Stimulated activated naive CD4-positive, alpha-beta T cell (primary cell): ENCODE measurements at regions not wholly inside any gene's neighbourhood (a gene's known extent, or its start where the extent isn't known, plus 50 kb on each side); places are given as distances from the start of the nearest gene placed in this dataset.
"Not testable (repeated sequence)": the region's sequence is repeated elsewhere in the genome, so short reads cannot be mapped to it uniquely, and the experiment has no call there.

Experiments
- DNase-seq, 6 experiments: peaks; one replicate each; lab custom pipeline; 2025; lab: John Stamatoyannopoulos, UW

DNA sequence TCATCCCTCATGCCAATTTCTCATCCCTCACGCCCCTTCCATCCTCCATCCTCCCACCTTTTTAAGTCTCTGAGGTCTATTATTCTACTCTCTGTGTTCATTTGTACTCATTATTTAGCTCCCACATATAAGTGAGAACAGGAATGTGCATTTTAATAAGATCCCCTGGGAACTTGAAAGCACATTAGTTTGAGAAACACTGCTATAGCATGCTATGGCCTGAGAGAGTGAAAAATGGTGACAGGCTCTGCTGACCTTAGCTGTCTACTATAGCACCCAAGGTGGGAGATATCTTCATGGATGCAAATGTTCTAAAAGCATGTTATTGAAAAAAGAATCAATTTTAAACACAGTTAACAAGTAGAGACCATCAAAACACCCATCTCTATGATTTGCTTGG, 712.0 kb downstream of the TFAP2A start:
- no peak for DNase-seq

DNA sequence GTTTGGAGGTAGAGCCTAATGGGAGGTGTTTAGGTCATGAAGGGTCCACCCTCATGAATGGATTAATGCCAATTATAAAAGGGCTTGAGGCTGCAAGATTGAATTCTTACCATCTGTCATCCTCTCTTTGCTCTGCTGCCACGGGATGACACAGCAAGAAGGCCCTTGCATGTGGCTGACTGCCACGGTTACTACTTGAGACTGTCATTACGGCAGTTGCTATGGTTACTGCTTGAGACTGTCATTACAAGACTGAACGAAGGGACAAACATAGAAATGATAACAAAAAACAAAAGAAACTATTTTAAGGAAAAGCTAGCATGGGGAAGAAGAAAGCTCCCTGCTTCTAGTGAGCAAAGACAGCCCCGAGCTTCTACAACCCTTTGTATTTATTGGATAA, 715.0 kb downstream of the TFAP2A start:
- no peak for DNase-seq

DNA sequence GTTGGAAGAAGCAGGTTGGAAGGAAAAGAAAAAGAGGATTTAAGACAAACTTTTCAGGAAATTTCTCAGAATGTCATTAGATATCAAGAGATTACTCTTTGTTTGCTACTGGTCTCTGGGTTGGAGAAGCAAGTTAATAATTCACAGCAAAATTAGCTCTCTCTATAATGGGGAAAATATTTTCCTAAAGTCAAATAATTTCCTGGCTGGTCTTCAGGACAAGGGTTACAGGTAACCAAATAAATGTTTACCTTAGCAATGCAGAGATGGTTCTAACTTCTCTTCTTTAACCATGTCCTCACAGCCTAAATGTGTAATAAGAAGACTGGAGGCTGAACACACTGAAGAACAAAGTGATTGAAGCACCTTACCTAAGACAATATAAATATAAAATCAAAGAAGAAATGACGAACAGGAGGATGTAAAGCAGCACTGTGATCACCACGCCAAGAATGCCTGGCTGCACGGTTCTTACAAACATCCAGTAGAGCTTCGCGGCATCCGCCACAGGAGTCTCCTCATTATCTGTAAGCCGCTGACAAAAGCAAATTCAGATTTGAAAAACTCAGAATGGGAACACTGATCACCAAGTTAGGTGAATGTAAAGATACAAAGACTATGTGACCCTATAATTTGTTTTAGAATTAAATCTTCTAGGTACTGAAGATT, 717.5 kb downstream of the TFAP2A start:
- no peak for DNase-seq

DNA sequence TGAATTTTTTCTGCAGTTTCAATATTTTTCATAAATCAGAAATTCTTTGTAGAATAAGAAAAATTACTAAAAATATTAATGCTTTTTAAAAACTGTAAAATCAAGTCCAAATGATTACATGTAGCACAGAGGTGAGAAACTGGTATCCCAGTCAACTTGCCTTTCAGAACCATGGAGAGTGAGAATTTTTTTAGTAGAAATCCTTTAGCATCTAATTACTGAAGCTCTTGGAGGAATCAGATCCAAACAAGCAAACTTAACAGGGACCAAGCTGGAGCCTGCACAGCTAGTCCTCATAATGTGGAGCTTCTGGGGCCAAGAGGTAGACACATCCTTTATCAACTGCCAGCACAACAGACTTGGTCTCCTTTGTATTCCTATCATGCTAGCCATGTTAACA, 724.5 kb downstream of the TFAP2A start:
- no peak for DNase-seq

DNA sequence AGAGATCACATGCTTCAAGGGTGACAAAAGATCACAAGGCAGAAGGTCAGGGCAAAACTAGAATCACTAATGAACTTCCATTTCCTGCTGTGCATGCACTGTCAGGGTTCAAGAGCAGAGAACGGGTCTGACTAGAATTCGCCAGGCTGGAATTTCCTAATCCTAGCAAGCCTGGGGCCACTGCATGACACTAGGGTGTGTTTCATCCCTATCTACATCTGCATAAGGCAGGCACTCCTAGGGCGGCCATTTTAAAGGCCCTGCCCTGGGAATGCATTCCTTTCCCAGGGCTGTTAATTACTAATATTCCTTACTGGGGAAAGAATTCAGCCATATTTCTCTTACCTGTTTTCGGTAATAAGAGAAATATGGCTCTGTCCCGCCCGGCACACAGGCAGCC, 734.1 kb downstream of the TFAP2A start:
- DNase-seq, result not testable (repeated sequence)

DNA sequence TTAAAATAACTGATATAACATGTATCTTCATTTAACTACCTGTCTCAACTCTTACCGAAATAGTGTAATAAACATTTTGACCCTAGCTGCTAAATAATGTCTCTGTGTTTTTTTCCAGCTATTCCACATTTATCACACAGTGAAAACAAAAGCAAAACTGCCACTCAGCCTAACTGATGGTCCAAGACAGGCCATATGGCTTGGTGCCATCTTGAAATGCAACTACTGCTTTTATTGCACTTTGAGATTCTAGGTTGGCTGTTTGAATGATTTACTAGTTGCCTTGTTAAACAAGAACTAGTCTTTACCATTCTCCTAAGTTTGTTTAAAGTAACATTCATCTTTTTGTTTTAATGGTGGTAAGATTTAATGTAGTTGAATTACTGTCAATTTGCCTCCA, 739.8 kb downstream of the TFAP2A start:
- no peak for DNase-seq

DNA sequence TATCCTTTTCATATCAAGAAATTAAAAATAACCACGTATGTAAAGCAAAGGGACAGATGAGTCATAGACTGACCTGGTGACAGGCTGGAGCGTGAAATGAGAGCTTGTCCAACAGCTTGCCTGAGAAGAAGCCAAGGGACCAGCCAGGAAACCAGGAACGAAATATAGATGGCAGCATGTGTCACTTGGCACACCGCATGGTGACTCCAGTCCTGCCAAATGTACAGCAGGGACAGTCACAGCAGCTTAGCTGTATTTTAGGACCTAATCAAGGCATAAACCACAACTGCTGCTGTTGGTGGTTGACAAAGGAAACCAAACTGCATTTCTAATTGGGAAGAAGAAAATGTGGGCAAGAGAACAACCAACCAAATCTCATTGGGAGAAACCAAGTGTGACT, 755.0 kb downstream of the TFAP2A start:
- no peak for DNase-seq

DNA sequence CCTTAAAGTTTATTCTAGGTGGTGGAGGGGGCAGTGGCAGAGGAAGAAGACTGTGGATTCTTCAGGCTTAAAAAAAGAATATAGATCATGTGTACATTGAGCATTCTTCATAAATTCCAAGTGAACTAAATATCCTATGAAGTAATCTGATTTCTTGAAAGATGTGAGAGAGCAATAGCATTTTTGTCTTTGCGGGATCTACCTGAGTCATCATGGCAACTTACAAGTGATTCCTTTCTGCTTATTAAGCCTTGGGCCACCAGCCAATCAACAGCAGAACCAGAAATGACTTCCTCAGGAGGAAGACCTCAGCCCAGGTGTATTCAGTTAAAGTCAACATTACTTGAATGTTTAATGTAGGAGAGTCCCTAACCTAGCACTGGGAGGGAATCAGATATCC, 756.9 kb downstream of the TFAP2A start:
- no peak for DNase-seq

DNA sequence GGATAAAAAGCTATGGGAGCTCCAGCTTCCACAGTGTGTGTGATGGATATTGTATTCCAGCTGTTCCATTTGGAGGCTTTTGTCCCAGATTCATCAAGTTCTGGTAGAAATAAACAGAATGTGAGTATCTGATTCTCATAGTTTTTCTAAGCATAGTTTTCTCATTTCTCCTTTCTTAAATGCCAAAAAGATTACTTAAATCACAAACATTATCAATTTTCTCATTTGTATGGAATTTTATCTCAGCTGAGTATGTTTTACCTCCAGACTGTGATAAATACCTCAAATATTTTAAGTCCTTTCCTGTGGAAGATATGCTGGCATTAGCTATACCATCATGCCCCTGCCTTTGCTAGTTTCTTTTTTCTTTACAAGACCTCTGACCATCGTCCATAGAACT, 767.3 kb downstream of the TFAP2A start:
- DNase-seq, result no peak

DNA sequence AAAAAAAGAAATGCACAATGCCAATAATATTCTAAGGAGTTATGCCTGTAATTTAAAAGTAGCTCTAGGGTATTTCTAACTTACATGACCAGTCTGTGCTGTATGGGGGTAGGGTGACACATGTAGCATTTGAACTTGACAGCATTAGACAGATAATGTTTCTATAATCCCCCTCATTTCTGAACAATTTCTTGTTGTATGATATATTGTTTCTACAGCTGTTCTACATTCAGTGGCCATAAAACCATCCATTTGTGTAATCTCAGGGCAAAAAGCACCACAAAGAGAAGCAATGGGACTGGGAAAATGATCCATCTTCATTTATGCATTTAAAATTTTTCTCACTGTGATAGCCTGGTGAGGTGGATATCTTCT, 767.8 kb downstream of the TFAP2A start:
- DNase-seq, result no peak

DNA sequence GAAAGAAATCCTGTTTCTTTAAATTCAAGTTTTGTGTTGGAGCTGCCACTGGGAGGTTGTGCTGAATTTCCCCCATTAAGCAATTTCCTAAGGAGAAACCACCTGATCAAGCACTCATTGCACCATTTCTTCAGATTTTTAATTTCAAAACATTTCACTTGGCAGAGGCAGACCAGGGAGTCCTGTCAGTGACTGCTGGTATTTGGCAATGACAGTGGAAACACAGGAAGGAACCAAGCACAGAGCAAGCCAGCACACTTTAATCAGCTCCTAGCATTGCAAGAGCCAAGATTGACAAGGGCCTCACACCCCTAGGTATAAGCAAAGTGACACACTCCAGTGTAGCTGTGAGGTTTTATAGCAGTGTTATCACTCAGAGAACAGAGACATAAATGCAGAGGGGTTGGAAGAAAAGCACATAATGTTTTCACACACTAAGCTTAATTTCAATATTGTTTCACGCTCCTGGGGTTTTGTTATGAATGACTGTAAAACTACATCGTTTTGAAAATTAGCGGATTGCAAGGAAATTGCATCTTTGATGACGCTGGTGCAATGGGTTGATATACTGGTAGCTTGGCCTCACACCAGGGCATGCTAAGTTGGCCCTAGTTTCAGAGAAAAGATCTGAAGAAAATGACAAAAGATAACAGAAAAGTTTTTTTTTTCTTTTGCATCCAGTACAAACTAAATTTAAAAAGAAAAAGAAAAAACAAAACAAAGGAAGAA, 768.4 kb downstream of the TFAP2A start:
- no peak for DNase-seq

DNA sequence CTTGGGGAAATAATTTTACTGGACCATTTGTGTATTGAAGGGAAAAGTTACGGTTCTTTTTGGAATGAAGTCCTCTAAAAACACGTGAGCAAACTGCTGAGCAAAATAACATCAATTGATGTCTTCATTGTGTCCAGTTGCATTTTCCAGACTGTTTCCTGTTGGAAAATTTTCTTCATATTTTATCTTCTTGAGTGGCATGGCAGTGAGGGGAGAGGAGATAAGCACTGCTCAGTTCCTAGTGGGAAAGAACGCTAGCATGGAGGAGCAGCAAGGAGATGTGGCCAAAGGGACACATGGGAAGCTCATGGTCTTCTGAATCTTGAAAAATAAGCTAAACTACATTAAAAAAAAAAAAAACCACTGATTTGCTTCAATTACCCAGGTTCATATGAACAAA, 776.0 kb downstream of the TFAP2A start:
- no peak for DNase-seq

DNA sequence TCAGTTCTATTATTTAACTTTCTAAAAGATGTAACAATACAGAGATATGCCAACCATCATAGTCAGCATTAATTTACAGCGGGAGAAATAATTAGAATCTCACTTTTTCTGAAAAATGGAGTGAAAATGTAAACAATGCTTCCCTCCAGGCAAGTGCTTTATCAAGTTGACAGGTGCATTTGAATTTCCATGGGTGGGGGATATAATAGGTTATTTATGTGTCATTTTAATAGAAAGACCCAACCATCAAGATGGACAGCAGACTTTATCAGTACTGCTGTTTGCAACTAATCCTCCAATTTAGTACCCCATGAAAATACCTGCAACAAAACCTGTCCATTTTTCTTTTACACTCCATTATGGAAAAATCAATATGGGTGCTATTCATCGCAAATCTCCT, 780.1 kb downstream of the TFAP2A start:
- no peak for DNase-seq

DNA sequence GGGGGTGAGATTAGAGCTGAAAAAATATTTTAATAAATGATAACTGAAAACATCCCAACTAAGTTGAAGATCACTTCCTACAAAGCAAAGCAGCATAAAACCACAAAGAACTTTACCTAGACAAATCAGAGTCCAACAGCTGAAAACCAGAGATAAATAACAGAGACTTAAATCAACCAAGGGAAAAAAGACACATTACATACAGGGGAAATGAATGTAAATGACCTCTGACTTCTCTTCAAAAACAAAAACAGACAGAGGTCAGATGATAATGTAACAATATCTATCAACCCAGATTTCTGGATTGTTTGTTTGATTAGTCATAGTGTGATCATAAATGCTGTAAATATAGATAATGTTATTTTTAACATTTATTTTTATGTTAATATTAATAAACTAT, 782.8 kb downstream of the TFAP2A start:
- DNase-seq, result no peak

DNA sequence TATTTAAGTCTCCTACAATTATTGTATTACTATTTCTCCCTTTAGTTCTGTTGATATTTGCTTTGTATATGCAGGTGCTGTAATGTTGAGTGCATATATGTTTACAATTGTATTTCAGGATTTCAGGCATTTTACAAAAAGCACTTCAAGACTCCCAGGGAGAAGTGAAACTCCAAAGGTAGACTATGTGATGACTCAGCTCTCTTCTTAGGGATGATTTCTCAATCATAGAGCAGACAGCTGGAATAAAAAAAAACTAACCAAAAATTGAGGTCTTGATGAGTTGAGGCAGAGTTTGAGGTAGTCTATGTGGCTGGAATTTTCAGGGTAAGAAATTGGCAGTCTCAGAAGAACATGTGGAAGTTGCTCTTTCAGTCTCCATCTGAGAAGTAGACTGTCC, 786.1 kb downstream of the TFAP2A start:
- no peak for DNase-seq

DNA sequence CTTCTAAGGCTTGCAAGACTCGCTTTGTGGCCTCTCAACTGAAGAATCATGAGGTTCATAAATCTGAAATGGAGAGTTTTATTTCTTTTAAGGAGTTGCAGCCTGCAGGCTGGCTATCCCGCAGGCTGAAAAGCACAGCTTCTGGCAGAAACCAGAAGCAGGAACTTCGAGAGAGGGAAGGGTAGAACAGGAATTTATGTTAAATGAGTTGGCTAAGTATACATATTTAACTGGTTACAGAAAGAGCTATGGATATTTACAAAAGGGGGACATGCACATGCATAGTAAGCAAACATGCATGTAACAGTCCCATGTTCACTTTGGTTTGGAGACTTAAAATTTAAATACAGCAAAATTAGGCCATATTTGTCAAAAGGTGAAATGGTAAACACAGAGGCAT, 787.0 kb downstream of the TFAP2A start:
- DNase-seq, result no peak

DNA sequence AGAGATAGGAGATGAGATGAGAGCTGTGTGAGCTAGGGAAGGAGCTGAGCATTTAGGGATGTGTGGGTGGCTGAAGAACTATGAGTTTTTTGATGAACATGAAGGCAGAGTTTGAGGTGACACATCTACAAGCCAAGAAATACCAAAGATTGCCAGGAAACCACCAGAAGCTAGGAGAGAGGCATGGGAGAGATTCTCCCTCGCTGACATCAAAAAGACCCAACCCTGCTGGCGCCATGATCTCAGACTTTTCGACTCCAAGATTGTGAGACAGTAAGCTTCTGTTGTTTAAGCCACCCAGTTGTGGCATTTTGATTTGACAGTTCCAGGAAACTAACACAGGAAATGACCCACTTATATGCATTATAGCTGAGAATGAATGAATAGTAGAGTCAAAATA, 790.9 kb downstream of the TFAP2A start:
- DNase-seq, result no peak

DNA sequence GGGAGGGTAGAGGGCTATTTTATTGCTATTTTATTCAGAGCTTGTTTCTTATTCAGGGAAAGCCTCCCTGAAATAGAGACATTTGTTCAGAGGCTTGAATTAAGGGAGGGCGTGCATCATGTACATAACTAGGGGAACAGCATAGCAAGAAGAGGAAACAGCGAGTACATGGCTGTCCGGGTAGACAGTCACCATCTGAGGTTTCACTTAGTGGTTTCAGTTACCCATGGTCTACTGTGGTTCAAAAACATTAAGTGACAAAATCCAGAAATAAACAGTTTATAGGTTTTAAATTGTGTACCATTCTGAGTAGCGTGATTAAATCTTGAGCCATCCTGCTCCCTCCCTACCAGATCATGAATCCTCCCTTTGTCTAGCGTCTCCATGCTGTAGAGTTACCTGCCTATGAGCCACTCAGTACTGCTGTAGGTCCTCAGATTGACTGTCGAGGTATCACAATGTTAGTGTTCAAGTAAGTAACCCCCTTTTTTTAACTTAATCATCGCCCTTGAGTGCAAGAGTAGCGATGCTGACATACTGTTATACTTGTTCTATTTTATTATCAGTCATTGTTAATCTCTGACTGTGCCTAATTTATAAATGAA, 791.5 kb downstream of the TFAP2A start:
- DNase-seq, result no peak

DNA sequence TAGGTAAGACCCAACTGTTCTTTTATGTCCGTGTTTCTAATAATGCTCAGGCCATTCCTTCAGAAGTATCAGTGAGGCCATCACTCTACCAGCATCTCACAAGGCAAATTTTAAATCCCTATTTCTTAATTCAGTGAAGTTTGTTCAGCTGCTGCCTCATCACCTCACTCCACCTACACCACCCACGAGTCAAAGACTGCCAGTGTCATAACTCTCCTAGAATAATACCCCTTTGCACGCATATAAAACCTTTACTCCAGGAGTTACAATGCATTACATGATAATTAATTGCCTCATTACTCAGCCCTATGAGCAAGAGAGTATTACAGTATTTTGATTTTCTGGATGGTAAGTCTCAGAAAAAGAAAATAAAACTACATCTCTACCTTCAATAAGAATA, 793.6 kb downstream of the TFAP2A start:
- no peak for DNase-seq

DNA sequence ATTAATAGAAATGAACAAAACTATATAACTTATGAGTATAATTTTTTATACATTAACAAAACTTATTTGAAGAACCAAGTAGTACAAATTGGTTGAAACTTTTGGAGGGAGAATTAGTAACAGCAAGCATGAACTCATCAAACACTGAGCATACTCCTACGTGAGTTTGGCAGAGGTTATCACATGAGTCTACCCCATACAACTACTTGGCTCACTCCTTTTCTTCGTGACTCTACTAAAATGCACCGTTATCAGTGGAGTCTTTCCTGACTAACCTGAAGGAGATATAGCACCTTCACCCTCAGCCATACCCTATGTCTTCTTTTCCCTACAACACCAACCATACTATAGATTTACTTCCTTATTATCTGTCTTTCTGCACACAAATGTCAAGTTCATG, 794.2 kb downstream of the TFAP2A start:
- DNase-seq, result no peak

DNA sequence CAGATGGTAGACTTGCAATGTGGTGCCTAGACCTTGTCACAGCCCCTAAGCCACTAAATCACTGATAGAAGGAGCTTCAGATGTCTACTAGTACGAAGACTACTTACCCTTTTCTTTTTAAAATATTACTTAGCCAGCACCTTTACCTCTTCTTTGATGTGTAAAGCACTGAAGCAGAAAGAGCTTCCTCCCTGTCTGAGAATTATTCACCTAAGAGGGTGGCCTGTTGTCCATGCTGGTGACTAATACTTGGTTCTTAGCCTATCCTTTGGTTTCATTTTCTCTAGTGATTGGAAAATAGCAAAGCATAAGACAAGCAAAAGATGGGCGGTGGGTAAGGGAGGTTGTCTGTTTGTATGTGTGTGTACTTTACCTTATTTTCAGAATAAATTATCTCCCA, 794.6 kb downstream of the TFAP2A start:
- DNase-seq, result no peak

DNA sequence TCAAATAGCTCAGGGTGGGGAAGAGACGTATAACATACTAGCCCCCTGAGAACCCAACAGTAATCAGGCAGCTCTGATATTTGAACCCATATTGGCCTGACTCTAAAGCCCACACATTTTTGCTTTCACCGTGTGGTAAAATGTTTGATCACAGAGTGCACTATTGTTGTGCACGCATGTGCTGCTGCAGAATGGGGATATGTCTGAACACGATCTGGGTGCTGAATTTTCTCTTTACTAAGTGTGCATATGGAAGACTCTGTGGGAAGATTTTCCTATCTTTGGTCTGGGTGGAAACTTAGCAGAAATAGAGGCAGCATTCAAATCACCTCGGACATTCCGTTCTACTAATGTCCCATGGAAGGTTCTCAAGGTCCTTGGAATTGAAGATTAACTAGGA, 800.1 kb downstream of the TFAP2A start:
- DNase-seq, result no peak

DNA sequence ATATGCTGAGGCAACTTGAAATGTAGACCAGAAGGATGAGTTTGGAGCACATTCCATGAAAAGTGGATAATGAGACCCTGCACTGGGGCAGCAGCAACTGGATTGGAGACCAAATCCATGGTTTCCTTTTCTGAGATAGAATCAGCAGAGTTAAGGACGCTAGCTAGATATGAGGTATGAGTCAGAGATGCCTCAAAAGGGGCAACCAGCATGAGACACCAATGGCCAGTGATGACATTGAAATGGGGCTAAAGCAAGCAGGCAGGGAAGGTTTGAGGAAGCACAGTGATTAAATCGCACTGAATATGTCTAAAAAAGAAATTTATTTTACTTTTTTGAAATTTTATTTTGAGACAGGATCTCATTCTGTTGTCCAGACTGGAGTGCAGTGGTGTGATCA, 802.4 kb downstream of the TFAP2A start:
- no peak for DNase-seq
